A673 (cell line): ENCODE measurements at regions not wholly inside any gene's neighbourhood (a gene's known extent, or its start where the extent isn't known, plus 50 kb on each side); places are given as distances from the start of the nearest gene placed in this dataset.

Experiments used
- EZH2 ChIP-seq: fragments of 200-600 bp; sonication (generic); IDR thresholded peaks from 2 replicates; pipeline ENCODE4 v1.6.1; 2017; ENCODE audit warnings: borderline replicate concordance, low read depth, mild to moderate bottlenecking, mixed read lengths, antibody characterized with exemption, low read length; ENCODE audit not compliant: poor library complexity, severe bottlenecking
- TF ChIP-seq, protein P1 (sequence below): fragments of 300-800, 200-600 bp; sonication (generic); conservative IDR thresholded peaks from 2 replicates; pipeline ENCODE4 v1.5.1; 2017; ENCODE audit warnings: low read depth, mild to moderate bottlenecking, antibody characterized with exemption, low read length, moderate library complexity, mixed read lengths

- TF ChIP-seq, protein P1, sequence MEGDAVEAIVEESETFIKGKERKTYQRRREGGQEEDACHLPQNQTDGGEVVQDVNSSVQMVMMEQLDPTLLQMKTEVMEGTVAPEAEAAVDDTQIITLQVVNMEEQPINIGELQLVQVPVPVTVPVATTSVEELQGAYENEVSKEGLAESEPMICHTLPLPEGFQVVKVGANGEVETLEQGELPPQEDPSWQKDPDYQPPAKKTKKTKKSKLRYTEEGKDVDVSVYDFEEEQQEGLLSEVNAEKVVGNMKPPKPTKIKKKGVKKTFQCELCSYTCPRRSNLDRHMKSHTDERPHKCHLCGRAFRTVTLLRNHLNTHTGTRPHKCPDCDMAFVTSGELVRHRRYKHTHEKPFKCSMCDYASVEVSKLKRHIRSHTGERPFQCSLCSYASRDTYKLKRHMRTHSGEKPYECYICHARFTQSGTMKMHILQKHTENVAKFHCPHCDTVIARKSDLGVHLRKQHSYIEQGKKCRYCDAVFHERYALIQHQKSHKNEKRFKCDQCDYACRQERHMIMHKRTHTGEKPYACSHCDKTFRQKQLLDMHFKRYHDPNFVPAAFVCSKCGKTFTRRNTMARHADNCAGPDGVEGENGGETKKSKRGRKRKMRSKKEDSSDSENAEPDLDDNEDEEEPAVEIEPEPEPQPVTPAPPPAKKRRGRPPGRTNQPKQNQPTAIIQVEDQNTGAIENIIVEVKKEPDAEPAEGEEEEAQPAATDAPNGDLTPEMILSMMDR: no peak
- TF ChIP-seq EZH2: no peak
These were observed 108.4 kb upstream of the PRSS16 start for GRCh38 chr6:27138837-27139755.
